Gastrocnemius medialis (tissue), 4 donors: ENCODE measurements at regions not wholly inside any gene's neighbourhood (a gene's known extent, or its start where the extent isn't known, plus 50 kb on each side); places are given as distances from the start of the nearest gene placed in this dataset.

Experiments used
- POLR2A ChIP-seq, 2 donors: fragments of 450-650 bp; IDR thresholded peaks; one replicate each; pipeline ENCODE4 v1.6.1; 2017; ENCODE audit warnings: antibody characterized with exemption in 2 of 2, mild to moderate bottlenecking in 2 of 2, moderate library complexity in 2 of 2
- TF ChIP-seq, protein P1 (sequence below), 5 experiments: fragments of 450-650 bp in 3 of 5; fragments of 200-600 bp in 2 of 5; sonication (generic) in 2 of 5; IDR thresholded peaks in 4 of 5; conservative IDR thresholded peaks in 1 of 5; 1 replicate in 4 of 5; 2 replicates in 1 of 5; pipeline ENCODE4 v1.5.1; 2016 to 2019; ENCODE audit warnings: antibody characterized with exemption in 5 of 5, mild to moderate bottlenecking in 3 of 5, moderate library complexity in 3 of 5

DNA sequence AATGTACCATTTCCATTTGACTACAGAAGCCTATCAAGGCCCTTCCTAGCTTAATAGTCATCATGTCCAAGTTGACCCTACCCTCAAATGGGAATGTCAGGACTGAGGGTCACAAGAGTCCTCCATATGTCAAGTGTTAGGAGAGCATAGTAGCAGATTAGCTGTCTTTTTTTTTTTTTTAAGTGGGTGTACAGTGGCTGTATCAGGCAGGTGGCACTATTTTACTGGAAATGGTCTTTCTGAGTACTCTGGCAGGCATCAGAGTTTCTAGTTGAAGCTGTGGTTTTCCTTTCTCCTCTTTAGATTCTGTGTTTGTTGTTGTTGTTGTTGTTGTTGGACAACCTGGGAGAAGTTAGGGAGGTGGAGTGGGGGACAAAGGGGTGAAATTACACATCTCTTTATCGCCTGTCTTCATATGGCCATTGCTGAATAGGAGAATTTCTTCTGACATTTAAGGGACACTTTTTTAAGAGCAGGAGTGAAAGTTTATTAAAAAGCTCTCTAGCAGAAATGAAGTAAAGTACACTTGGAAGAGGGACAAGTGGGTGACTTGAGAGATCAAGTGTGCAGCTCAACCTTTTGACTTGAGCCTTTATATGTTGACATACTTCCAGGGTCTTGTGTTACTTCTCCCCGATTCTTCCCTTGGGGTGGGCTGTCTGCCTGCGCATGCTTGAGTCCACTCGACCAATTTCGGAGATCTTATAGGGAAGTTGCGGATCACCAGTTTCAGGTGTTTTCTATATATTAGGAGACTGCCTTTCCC lies 104.1 kb upstream of the FOXP2 start:
- TF ChIP-seq, protein P1, sequence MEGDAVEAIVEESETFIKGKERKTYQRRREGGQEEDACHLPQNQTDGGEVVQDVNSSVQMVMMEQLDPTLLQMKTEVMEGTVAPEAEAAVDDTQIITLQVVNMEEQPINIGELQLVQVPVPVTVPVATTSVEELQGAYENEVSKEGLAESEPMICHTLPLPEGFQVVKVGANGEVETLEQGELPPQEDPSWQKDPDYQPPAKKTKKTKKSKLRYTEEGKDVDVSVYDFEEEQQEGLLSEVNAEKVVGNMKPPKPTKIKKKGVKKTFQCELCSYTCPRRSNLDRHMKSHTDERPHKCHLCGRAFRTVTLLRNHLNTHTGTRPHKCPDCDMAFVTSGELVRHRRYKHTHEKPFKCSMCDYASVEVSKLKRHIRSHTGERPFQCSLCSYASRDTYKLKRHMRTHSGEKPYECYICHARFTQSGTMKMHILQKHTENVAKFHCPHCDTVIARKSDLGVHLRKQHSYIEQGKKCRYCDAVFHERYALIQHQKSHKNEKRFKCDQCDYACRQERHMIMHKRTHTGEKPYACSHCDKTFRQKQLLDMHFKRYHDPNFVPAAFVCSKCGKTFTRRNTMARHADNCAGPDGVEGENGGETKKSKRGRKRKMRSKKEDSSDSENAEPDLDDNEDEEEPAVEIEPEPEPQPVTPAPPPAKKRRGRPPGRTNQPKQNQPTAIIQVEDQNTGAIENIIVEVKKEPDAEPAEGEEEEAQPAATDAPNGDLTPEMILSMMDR (IDR thresholded peaks at IDR 0.05 in 4 of 5, conservative IDR thresholded peaks at IDR 0.05 in 1 of 5): no peak
- no peak for TF ChIP-seq POLR2A (IDR thresholded peaks at IDR 0.05)
